HG03135 (cell line): ENCODE measurements at regions not wholly inside any gene's neighbourhood (a gene's known extent, or its start where the extent isn't known, plus 50 kb on each side); places are given as distances from the start of the nearest gene placed in this dataset.

Source experiments
- ATAC-seq: cut with Tn5 transposase; IDR thresholded peaks from one replicate; pipeline ENCODE4 v1.9.1; 2021; ENCODE audit warnings: mild to moderate bottlenecking, moderate library complexity; ENCODE audit not compliant: unreplicated experiment

DNA sequence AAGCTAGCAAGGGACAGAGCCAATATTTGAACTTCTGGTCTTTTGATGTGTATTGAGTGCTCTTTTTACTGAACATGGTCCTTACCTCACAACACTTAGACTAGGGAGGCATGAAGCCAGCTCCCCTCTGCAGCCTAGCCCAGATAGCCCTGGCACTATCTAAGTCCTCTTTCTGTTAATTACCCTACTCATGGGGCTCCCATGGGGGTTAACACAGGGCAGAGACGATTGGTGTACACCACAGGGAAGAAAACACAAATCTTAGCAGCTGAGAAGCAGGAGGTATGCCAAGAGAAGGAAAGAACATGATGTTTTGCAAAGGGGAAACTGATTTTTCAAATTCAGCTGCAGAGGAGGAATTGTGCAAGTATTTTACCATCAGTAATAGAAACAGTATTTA lies 383.8 kb downstream of the TMEM232 start:
- no peak for ATAC-seq

DNA sequence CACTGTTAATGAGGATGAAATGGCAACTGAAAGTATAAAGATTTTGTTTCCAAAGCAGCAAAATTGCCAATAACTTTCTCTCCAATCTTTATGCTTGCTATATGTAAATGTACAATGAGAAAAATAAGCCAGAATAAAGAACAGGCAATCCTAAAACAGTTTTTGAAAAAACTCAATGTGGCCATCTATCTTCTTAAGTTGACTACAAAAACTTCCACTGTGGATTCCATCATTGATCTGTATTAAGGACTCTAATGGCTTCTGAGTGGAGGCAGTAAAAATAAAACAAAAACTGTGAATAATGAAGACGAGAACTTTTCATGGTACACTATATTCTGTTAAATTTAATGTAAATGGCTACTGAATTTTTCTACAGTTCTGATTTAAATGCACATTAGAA lies 382.9 kb downstream of the TMEM232 start:
- ATAC-seq: no peak

DNA sequence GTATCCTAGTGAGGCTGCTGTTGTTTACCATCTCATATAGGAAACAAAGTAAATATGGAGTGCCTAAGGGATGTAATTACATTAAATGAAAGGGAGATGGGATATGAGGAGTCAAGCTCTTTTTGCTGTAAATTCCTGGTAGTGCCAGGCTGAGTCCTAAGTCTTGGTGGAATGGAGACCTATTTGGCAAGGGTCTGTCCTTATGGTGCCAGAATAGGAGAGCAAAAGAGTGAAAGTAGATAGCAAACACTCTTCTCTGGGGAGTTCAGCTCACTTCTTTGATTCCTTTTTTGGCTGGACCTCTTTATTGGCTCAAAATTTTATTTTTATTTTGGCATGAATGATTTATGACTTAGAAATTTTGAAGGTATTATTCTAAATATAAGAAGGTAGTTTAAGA lies 380.8 kb downstream of the TMEM232 start:
- no peak for ATAC-seq

DNA sequence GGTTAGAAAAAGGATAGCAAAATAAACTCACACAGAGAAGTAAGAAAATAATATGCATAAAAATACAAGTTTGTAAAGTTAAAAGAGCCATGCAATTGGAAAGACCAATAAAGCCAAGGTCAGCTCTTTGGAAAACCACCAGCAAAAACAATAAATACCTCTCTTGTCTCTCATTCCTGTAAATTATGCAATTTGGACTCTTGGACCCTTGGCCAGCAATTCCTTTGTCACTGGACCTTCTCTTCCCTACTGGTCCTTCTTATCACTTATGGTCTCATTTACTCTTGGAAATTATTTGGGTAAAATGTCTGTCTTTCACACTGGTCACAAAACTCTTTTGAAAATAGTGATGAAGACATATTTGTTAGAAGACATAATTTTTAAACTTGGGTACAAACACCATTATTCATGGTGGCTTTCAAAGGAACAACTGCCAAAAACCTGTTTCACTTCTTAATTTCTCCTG lies 379.5 kb downstream of the TMEM232 start:
- no peak for ATAC-seq

DNA sequence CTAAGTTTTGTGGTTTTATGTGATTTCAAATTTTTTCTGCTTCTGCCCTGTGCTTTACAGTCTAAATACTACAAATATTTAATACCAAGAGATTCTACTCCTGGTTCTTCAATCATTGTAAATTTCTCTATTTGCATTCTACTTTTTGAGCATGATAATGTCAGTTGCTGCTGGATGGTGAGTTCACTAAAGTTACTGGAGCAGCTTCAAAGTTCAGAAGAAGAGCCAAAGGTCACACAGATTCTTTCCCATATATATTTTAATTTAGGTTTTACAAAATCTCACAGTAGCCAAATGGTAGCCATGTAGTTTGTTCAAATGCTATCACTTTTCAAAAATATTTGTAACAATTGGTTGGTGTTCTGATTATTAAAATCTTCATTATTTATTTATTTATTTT lies 378.7 kb downstream of the TMEM232 start:
- ATAC-seq: no peak

DNA sequence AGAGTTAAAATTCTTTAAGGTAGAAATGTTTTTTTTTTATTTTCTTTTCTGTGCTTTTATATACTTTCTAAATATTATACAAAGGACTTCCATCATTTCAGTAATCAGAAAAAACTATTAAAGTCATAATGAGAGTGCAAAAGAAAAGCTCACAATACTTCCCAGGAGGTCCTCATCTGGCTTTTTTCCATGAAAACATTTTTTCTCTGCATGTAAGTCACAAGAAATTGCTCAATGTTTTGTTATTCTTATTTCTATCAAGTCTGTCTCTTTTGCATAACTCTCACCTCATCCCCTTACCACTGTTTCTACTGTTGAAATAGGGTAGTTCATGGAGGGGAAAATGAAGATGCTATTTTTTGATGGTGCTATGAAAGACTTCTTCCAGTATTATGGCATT lies 375.0 kb downstream of the TMEM232 start:
- no peak for ATAC-seq

DNA sequence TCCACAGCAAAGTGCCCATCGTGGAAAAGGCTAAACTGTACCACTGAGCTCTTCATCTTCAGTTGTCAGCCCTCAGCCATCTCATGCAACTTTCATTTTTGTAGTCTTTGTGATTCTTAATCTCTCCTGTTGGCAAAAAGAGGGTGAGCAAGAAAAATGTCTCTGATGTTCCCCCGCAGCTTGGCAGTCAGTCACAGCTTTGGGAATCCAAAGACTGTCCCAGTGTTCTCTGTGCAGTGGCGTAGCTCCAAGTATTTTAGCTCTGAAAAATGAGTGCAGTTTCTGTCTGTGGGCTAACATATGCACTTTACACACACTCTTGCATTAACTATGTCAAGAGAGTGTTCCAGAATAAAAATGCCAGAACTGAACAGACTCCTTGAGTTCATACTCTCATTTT lies 372.2 kb downstream of the TMEM232 start:
- ATAC-seq: no peak

DNA sequence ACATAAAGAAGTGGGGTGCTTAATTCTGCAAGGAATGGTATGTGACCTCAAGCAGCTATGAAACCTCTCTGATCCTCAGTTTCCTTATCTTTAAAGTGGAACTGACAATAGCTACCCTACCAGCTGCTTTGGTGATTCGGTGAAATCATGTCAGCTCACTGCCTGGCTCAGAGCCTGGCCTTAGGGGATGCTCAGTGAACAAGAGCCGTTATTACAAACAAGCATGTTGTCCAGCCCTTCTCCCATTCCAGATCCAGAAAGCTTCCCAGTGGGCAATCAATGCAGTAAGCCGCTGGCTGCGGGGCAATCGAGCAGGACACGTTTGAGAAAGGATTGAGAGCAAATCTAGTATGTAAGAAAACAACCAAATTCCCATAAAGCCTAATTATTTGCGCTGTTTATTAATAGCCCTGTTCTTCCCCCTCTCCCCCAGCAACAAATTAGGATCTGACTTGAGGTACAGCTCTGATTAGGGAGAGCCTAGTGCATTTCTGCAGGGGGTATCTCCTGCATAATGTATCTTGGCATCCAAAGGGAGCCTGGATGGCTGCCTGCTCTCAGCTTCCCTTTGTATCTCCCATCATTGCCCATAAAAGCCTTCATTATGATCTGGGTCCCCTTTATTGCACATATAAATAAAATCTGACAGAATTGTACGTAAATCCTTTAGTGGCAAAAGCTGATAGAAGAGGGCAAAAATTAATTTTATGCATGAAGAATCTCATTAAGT lies 371.4 kb downstream of the TMEM232 start:
- ATAC-seq: no peak

DNA sequence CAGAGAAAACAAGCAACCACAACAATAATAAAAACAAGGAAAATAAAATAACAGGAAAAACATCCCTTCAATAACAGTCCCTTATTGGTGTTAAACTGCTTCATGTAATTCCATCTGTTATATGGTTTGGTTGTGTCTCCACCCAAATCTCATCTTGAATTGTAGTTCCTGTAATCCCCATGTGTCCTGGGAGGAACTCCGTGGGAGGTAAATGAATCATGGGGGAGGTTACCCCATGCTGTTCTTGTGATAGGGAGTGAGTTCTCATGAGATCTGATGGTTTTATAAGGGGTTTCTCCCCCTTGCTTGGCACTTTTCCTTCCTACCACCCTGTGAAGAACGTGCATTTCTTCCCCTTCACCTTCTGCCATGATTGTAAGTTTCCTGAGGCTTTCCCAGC lies 369.8 kb downstream of the TMEM232 start:
- no peak for ATAC-seq

DNA sequence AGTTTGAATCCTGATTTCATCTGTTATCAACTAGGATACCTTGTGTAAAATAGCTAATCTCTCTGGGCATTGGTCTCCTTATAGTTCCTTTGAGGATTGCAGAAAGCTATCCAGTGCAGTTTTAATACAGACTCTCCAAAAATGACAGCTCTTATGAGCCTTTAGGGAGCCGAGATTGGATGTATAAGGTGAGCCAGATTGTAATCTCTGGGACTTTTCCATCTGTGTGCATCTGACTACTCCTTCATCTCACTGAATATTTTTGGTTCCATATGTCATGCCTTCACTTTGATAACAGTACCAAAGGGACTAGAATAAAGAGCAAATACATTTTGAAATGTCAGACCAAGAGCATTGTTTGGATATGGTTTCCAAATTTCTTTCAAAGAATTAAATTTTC lies 367.2 kb downstream of the TMEM232 start:
- no peak for ATAC-seq

DNA sequence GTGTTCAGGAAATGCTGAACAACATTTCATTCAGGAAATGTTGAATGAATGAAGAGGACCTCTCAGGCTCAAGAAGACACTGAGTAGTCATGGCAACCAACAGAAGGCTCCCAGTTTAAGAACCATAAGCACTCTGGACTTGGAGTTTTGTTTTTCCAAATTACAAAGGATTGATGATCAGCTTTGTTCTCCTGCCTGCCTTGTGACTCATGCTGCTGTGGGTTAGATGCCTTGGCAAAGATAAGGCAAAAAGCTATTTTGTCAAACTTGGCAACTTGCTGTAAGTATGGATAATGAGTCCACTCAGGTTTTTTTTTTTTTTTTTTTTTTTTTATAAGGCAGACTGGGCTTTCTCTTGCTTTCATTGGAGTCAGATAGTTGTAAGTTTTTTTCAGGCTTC lies 365.0 kb downstream of the TMEM232 start:
- no peak for ATAC-seq

DNA sequence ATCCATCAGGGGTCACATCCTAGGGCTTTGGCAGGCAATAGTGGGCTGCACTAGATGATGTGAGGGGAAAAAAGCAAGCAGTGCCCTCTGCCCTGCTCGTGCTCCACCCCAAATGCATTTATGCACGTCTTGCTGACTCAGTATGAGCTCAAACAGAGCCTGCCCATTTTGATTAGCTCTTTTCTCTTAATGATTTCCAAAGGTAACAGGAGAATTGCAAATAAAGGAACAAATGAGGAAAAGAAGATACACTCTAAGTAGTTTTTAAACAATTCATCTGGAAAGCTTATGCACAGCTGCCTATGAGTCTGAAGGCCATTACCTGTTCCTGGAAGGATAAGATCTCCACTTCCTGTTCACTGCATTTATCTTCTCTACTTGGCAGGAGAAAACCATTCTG lies 364.2 kb downstream of the TMEM232 start:
- ATAC-seq: no peak

DNA sequence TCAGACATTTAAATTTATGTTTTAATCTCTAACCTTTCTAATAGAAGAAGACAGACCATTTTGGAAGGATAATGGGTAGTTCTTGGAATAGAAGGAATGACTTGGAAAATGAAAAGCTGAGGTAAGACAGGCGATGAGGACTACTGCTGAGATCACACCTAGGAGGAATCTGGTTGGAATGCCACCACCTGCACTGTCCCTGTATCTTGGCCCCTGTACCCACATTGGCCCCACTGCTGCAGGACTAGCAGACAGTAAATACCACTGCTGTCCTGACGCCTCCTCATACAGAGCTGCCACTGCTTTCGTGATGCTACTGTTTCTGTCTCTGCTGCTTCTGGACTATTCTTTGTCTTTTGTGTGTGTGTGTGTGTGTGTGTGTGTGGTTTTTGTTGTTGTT lies 359.8 kb downstream of the TMEM232 start:
- no peak for ATAC-seq
